HG02588 (cell line): ENCODE measurements at regions not wholly inside any gene's neighbourhood (a gene's known extent, or its start where the extent isn't known, plus 50 kb on each side); places are given as distances from the start of the nearest gene placed in this dataset.
"Not testable (repeated sequence)": the region's sequence is repeated elsewhere in the genome, so short reads cannot be mapped to it uniquely, and the experiment has no call there.

Source experiments
- ATAC-seq: cut with Tn5 transposase; IDR thresholded peaks from one replicate; pipeline ENCODE4 v1.9.1; 2021; ENCODE audit warnings: mild to moderate bottlenecking, moderate library complexity; ENCODE audit not compliant: unreplicated experiment

- no peak for ATAC-seq
Measured at GRCh38 chr1:65020774-65021173, 54.4 kb upstream of the JAK1 start.

- no peak for ATAC-seq
Measured at GRCh38 chr1:65021795-65022194, 55.4 kb upstream of the JAK1 start.

- ATAC-seq = no peak
Measured at GRCh38 chr1:65022216-65022615, 55.9 kb upstream of the JAK1 start.

GRCh38 chr1:65025794-65026193 is 59.4 kb upstream of the JAK1 start:
- no peak for ATAC-seq

GRCh38 chr1:65026235-65026634 is 59.9 kb upstream of the JAK1 start:
- ATAC-seq = no peak

- no peak for ATAC-seq
Measured at GRCh38 chr1:65027666-65028358, 61.5 kb upstream of the JAK1 start.

GRCh38 chr1:65029434-65029833 is 63.1 kb upstream of the JAK1 start:
- not testable (repeated sequence) for ATAC-seq

- not testable (repeated sequence) for ATAC-seq
Measured at GRCh38 chr1:65034879-65035278, 68.5 kb upstream of the JAK1 start.

GRCh38 chr1:65036570-65037051 is 70.3 kb upstream of the JAK1 start:
- no peak for ATAC-seq

- no peak for ATAC-seq
Measured at GRCh38 chr1:65039066-65039465, 72.7 kb upstream of the JAK1 start.

GRCh38 chr1:65039508-65039907 is 73.2 kb upstream of the JAK1 start:
- ATAC-seq = no peak

- no peak for ATAC-seq
Measured at GRCh38 chr1:65042467-65042866, 76.1 kb upstream of the JAK1 start.

- ATAC-seq = no peak
Measured at GRCh38 chr1:65044411-65044810, 78.1 kb upstream of the JAK1 start.

- ATAC-seq = no peak
Measured at GRCh38 chr1:65045022-65045817, 78.9 kb upstream of the JAK1 start.

- ATAC-seq = no peak
Measured at GRCh38 chr1:65048335-65048734, 82.0 kb upstream of the JAK1 start.

- ATAC-seq = no peak
Measured at GRCh38 chr1:65049941-65050713, 83.8 kb upstream of the JAK1 start.

GRCh38 chr1:65050735-65051134 is 84.4 kb upstream of the JAK1 start:
- ATAC-seq = no peak

- no peak for ATAC-seq
Measured at GRCh38 chr1:65054481-65054880, 88.1 kb upstream of the JAK1 start.

- no peak for ATAC-seq
Measured at GRCh38 chr1:65055747-65056146, 89.4 kb upstream of the JAK1 start.

GRCh38 chr1:65056234-65056633 is 89.9 kb upstream of the JAK1 start:
- ATAC-seq = no peak

- ATAC-seq = no peak
Measured at GRCh38 chr1:65056866-65057265, 90.5 kb upstream of the JAK1 start.
